ENCODE measurements at regions not wholly inside any gene's neighbourhood (a gene's known extent, or its start where the extent isn't known, plus 50 kb on each side); places are given as distances from the start of the nearest gene placed in this dataset.

DNA sequence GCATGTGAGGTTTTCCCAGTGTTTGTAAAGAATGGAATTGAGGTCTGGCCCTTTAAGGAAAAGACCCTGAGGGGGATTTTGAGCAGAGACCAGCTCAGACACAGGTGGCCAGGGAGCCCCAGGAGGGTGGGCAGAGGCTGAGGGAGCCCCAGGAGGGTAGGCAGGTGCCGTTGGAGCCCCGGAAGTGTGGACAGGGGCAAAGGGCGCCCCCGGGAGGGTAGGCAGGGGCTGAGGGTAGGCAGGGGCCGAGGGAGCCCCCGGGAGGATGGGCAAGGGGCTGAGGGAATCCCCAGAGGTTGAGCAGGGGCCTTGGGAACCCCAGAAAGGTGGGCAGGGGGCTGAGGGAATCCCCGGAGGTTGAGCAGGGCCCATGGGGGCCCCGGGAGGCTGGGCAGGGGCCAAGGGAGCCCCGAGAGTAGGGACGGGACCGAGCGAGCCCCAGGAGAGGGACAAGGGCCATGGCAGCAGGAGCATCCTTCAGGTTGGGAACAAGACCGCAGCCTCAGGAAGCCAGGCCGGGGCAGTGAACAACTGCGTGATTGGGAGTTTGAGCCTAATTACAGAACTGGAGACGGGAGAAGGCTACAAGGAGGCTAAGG lies 292.0 kb downstream of the BRD1 start:
- no peaks in the 10 kb centered on the region for H3K27me3 ChIP-seq (replicated peaks in 1 of 2; ENCODE audit: control insufficient read depth in 2 of 2, extremely low read depth in 1 of 2, insufficient read depth in 2 of 2, low read length in 1 of 2)
- ChIA-PET CTCF (no interaction called here), POLR2A (no interaction called here)
- ATAC-seq (replicated peaks in 1 of 4) (no peak), DNase-seq (no peak)
- Mint-ChIP-seq H3K9me3 (no peaks in the 10 kb centered on the region), H3K27me3 (no peaks in the 10 kb centered on the region), H3K36me3 (peaks cover 5% of the 10 kb centered on the region), H3K27ac (no peak overlapping the region), H3K4me3 (no peak overlapping the region), H3K4me1 (peaks cover 0 to 4% (median 0%) of the 10 kb centered on the region in 3 donors)
- H3K4me1 ChIP-seq (ENCODE audit: control insufficient read depth in 1 of 2, extremely low read depth in 1 of 2, insufficient read depth in 2 of 2, low read length in 2 of 2) = no peaks in the 10 kb centered on the region
- no peak overlapping the region for H3K4me3 ChIP-seq (ENCODE audit: control insufficient read depth in 1 of 2, extremely low read depth in 1 of 2, low read length in 1 of 2)
- WGBS (ENCODE audit: insufficient coverage) = 80% methylated on average over 14 of the region's 16 CpGs
- H3K9me3 ChIP-seq = no peaks in the 10 kb centered on the region
- no peak overlapping the region for H3K27ac ChIP-seq (ENCODE audit: low read length)
- no peaks in the 10 kb centered on the region for H3K36me3 ChIP-seq (ENCODE audit: control insufficient read depth in 2 of 2, extremely low read depth in 1 of 2, insufficient read depth in 1 of 2, low read length in 1 of 2)

DNA sequence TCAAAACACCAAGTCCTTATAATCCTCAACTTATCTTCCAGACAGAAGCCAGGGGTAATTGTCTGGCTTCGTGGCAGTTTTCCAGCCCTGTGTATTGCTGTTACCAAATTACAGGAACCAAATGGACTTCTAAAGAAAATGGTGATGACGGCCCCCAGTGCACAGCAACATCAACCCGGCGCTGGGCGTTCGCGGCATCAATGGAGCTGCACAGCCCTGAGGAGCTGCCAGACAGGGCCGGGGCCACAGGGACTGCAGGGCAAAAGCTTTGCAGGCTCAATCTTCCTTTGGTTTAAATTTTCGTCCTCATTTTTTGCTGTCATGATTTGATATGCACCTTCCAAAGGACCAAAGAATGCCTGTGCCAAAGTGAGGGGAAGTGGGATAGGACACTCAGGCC lies 292.5 kb downstream of the BRD1 start:
- no peaks in the 10 kb centered on the region for H3K27me3 Mint-ChIP-seq
- H3K4me3 ChIP-seq (ENCODE audit: control insufficient read depth in 1 of 2, extremely low read depth in 1 of 2, low read length in 1 of 2) = no peak overlapping the region
- no peak overlapping the region for H3K27ac Mint-ChIP-seq

DNA sequence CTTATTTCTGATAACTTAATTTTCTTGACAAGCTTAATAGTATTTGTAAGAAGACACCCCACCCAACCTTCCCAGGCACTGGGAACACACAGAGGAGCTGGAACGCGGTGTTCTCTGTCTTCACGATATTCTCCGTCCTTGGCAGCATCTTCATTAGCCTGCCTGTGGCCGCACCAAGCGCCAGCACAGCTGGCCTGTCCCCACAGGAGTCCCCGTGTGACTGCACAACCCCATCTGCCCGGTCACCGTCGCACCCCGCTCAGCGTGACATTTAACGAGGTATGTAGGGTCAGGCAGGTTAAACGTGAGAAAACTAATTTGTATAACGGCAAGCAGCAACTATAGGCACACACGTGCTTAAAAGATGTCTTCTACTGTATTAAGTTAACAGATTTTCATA lies 293.3 kb downstream of the BRD1 start:
- no peaks in the 10 kb centered on the region for H3K9me3 Mint-ChIP-seq
- H3K4me3 Mint-ChIP-seq = no peak overlapping the region
- ATAC-seq (replicated peaks in 1 of 4) (no peak), DNase-seq (peak in 1 of 35 experiments; percentile 9)
- Histone ChIP-seq H3K27me3 (replicated peaks in 1 of 2; ENCODE audit: control insufficient read depth in 2 of 2, extremely low read depth in 1 of 2, insufficient read depth in 2 of 2, low read length in 1 of 2) (no peaks in the 10 kb centered on the region), H3K27ac (ENCODE audit: low read length) (no peak overlapping the region), H3K4me1 (ENCODE audit: control insufficient read depth in 1 of 2, extremely low read depth in 1 of 2, insufficient read depth in 2 of 2, low read length in 2 of 2) (no peaks in the 10 kb centered on the region), H3K4me3 (ENCODE audit: control insufficient read depth in 1 of 2, extremely low read depth in 1 of 2, low read length in 1 of 2) (no peak overlapping the region), H3K9me3 (no peaks in the 10 kb centered on the region), H3K36me3 (ENCODE audit: control insufficient read depth in 2 of 2, extremely low read depth in 1 of 2, insufficient read depth in 1 of 2, low read length in 1 of 2) (no peaks in the 10 kb centered on the region)
- no peaks in the 10 kb centered on the region for H3K27me3 Mint-ChIP-seq
- no peak overlapping the region for H3K27ac Mint-ChIP-seq
- H3K36me3 Mint-ChIP-seq = peaks cover 4% of the 10 kb centered on the region
- H3K4me1 Mint-ChIP-seq = peaks cover 0 to 4% (median 0%) of the 10 kb centered on the region in 3 donors
- POLR2A ChIA-PET = no interaction called here
- CTCF ChIA-PET = no interaction called here
- WGBS (ENCODE audit: insufficient coverage) = 95% methylated on average over 8 of the region's 16 CpGs

More for the DNA sequence above, 292.5 kb downstream of the BRD1 start:
- no peaks in the 10 kb centered on the region for H3K9me3 Mint-ChIP-seq
- peaks cover 5% of the 10 kb centered on the region for H3K36me3 Mint-ChIP-seq
- H3K27me3 ChIP-seq (replicated peaks in 1 of 2; ENCODE audit: control insufficient read depth in 2 of 2, extremely low read depth in 1 of 2, insufficient read depth in 2 of 2, low read length in 1 of 2) = no peaks in the 10 kb centered on the region
- peaks cover 0 to 4% (median 0%) of the 10 kb centered on the region in 3 donors for H3K4me1 Mint-ChIP-seq
- no peaks in the 10 kb centered on the region for H3K9me3 ChIP-seq
- POLR2A ChIA-PET = interaction anchor here in 1 of 2 donors (0.6 kb wide), 1 partner anchor 85 kb away, joined by 3 read pairs; no protein-coding TSS in a partner anchor
- 93% methylated on average over 9 of the region's 9 CpGs for WGBS (ENCODE audit: insufficient coverage)
- H3K36me3 ChIP-seq (ENCODE audit: control insufficient read depth in 2 of 2, extremely low read depth in 1 of 2, insufficient read depth in 1 of 2, low read length in 1 of 2) = no peaks in the 10 kb centered on the region
- CTCF ChIA-PET = no interaction called here
- DNase-seq (no peak), ATAC-seq (replicated peaks in 1 of 4) (no peak)
- H3K4me3 Mint-ChIP-seq = no peak overlapping the region
- no peak overlapping the region for H3K27ac ChIP-seq (ENCODE audit: low read length)
- no peaks in the 10 kb centered on the region for H3K4me1 ChIP-seq (ENCODE audit: control insufficient read depth in 1 of 2, extremely low read depth in 1 of 2, insufficient read depth in 2 of 2, low read length in 2 of 2)

DNA sequence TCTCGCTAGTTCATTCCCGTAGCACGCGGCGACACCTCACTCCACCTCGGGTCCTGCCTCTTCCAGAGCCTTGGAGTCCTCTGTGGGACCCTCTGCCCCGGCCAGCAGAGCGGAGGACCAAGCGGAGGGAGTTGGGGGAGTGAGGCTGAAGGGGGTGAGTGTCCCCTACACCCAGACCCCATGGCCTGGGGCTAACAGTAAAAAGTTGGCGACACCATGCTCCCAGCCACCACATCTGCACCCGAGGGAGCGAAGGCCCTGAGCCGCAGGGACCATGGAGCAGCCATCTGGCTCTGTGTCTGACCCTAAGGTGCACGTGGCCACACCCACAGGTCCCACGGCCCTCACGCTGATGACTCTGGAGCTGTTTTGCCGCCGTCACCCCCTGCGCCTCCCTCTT lies 293.8 kb downstream of the BRD1 start:
- no peak overlapping the region for H3K27ac Mint-ChIP-seq
- no peaks in the 10 kb centered on the region for H3K27me3 ChIP-seq (replicated peaks in 1 of 2; ENCODE audit: control insufficient read depth in 2 of 2, extremely low read depth in 1 of 2, insufficient read depth in 2 of 2, low read length in 1 of 2)
- H3K4me3 Mint-ChIP-seq = no peak overlapping the region
- H3K27me3 Mint-ChIP-seq = no peaks in the 10 kb centered on the region
- no peak overlapping the region for H3K27ac ChIP-seq (ENCODE audit: low read length)
- ChIA-PET POLR2A (no interaction called here), CTCF (no interaction called here)
- peaks cover 0 to 4% (median 0%) of the 10 kb centered on the region in 3 donors for H3K4me1 Mint-ChIP-seq
- H3K9me3 ChIP-seq = no peaks in the 10 kb centered on the region
- DNase-seq (no peak), ATAC-seq (replicated peaks in 1 of 4) (no peak)
- no peaks in the 10 kb centered on the region for H3K36me3 ChIP-seq (ENCODE audit: control insufficient read depth in 2 of 2, extremely low read depth in 1 of 2, insufficient read depth in 1 of 2, low read length in 1 of 2)
- H3K4me3 ChIP-seq (ENCODE audit: control insufficient read depth in 1 of 2, extremely low read depth in 1 of 2, low read length in 1 of 2) = no peak overlapping the region
- H3K9me3 Mint-ChIP-seq = no peaks in the 10 kb centered on the region
- no peaks in the 10 kb centered on the region for H3K36me3 Mint-ChIP-seq
- WGBS (ENCODE audit: insufficient coverage) = 86% methylated on average over 5 of the region's 19 CpGs
- no peaks in the 10 kb centered on the region for H3K4me1 ChIP-seq (ENCODE audit: control insufficient read depth in 1 of 2, extremely low read depth in 1 of 2, insufficient read depth in 2 of 2, low read length in 2 of 2)

DNA sequence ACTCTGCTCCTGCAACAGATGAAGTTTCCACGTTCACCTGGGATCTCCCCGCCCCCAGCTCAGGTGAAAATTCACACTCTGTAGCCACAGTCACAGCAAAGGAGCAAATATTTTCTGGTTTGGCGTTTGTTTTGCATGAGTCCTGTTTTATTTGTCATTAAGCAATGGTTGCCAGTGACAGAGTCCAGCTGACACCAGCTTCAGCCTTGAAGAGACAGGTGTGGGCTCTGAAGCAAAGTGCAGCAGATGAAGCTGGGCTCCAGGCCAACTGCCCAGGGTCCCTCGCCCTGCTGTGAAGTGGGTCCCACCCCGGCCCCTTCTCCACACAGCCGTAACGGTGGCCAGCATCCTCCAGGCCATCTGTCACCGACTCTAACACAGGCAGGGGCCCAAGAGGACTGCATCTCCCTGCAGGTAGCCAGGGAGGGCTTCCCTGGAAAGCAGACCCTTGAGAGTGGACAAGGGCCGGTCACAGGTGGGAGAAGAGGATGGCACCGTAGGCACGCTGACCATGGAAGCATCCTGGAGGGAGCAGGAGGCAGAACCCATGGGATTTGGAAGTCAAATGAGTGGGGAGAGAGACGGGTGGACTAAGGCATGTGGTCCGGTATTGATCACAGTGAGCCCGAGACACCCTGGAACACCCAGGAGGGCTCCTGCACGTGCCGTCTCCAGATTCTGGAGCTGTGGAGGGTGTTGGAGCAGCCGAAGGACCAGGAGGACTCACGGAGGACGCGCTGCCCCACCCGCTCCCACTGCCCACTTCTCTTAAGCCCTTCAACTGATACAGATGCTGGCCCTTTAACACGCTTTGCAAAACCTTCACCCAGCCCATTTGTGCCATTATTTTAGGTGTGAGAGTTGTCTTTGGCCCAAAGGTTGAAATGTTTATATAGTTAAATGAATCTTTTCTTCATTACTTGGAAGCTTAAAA lies 294.5 kb downstream of the BRD1 start:
- no peaks in the 10 kb centered on the region for H3K9me3 Mint-ChIP-seq
- no peaks in the 10 kb centered on the region for H3K36me3 Mint-ChIP-seq
- DNase-seq (no peak), ATAC-seq (replicated peaks in 1 of 4) (no peak)
- peaks cover 0 to 4% of the 10 kb centered on the region in 2 experiments for H3K27me3 ChIP-seq (replicated peaks in 1 of 2; ENCODE audit: control insufficient read depth in 2 of 2, extremely low read depth in 1 of 2, insufficient read depth in 2 of 2, low read length in 1 of 2)
- no peaks in the 10 kb centered on the region for H3K4me1 Mint-ChIP-seq
- no peaks in the 10 kb centered on the region for H3K27me3 Mint-ChIP-seq
- WGBS (ENCODE audit: insufficient coverage) = 76% methylated on average over 9 of the region's 22 CpGs
- CTCF ChIA-PET = no interaction called here
- H3K4me3 Mint-ChIP-seq = no peak overlapping the region
- POLR2A ChIA-PET = no interaction called here
- no peaks in the 10 kb centered on the region for H3K4me1 ChIP-seq (ENCODE audit: control insufficient read depth in 1 of 2, extremely low read depth in 1 of 2, insufficient read depth in 2 of 2, low read length in 2 of 2)
- no peaks in the 10 kb centered on the region for H3K36me3 ChIP-seq (ENCODE audit: control insufficient read depth in 2 of 2, extremely low read depth in 1 of 2, insufficient read depth in 1 of 2, low read length in 1 of 2)
- H3K4me3 ChIP-seq (ENCODE audit: control insufficient read depth in 1 of 2, extremely low read depth in 1 of 2, low read length in 1 of 2) = no peak overlapping the region
- no peak overlapping the region for H3K27ac ChIP-seq (ENCODE audit: low read length)
- no peak overlapping the region for H3K27ac Mint-ChIP-seq
- no peaks in the 10 kb centered on the region for H3K9me3 ChIP-seq

DNA sequence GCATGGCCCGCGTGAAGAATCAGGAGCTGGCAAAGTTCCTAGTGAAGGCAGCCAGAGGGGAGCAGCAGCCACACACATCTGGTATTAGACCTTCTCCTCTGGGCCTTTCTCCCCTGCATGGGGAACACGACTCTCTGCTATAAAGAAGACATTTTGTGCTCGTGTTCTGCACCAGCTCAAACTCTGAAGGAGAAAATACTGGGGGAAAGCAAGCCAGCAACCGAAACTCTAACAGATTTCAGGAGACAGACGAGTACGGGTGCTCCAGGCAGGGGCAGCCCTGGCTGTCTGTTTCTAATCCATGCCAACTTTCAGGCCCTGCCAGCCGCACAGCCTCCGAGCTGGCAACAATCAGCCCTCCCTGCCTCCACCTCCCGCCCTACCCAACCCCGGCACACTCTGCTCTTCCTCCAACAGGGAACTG lies 296.3 kb downstream of the BRD1 start:
- H3K4me1 ChIP-seq (ENCODE audit: control insufficient read depth in 1 of 2, extremely low read depth in 1 of 2, insufficient read depth in 2 of 2, low read length in 2 of 2) = no peaks in the 10 kb centered on the region
- Mint-ChIP-seq H3K4me1 (peaks cover 0 to 5% (median 2%) of the 10 kb centered on the region in 3 donors), H3K27ac (no peak overlapping the region), H3K27me3 (no peaks in the 10 kb centered on the region), H3K4me3 (no peak overlapping the region), H3K9me3 (no peaks in the 10 kb centered on the region), H3K36me3 (no peaks in the 10 kb centered on the region)
- WGBS (ENCODE audit: insufficient coverage) = 82% methylated on average over 9 of the region's 11 CpGs
- POLR2A ChIA-PET = no interaction called here
- H3K36me3 ChIP-seq (ENCODE audit: control insufficient read depth in 2 of 2, extremely low read depth in 1 of 2, insufficient read depth in 1 of 2, low read length in 1 of 2) = no peaks in the 10 kb centered on the region
- CTCF ChIA-PET = no interaction called here
- ATAC-seq (replicated peaks in 1 of 4) (no peak), DNase-seq (no peak)
- peaks cover 0 to 7% of the 10 kb centered on the region in 2 experiments for H3K27me3 ChIP-seq (replicated peaks in 1 of 2; ENCODE audit: control insufficient read depth in 2 of 2, extremely low read depth in 1 of 2, insufficient read depth in 2 of 2, low read length in 1 of 2)
- H3K9me3 ChIP-seq = no peaks in the 10 kb centered on the region
- no peak overlapping the region for H3K4me3 ChIP-seq (ENCODE audit: control insufficient read depth in 1 of 2, extremely low read depth in 1 of 2, low read length in 1 of 2)
- H3K27ac ChIP-seq (ENCODE audit: low read length) = no peak overlapping the region

Data from T-cell (primary cell).